ENCODE measurements at regions not wholly inside any gene's neighbourhood (a gene's known extent, or its start where the extent isn't known, plus 50 kb on each side); places are given as distances from the start of the nearest gene placed in this dataset.

DNA sequence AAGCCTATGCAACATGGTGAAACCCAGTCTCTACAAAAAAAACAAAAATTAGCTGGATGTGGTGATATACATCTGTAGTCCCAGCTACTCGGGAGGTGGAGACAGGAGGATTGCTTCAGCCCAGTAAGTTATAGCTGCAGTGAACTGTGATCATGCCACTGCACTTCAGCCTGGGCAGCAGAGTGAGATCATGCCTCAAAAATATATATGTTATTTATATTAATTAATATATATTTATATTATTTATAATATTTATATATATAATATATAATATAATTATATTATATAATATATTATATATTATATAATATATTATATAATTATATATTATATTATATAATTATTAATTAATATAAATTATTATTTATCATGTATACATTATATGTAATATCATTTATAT is 1158.4 kb upstream of the AUTS2 start:
- Mint-ChIP-seq H3K27ac (ENCODE audit: unreplicated experiment) (no peak overlapping the region), H3K4me3 (ENCODE audit: unreplicated experiment) (no peak overlapping the region), H3K27me3 (ENCODE audit: unreplicated experiment) (peaks cover 6% of the 10 kb centered on the region), H3K9me3 (ENCODE audit: unreplicated experiment) (peaks cover 3% of the 10 kb centered on the region), H3K36me3 (ENCODE audit: unreplicated experiment) (no peaks in the 10 kb centered on the region), H3K4me1 (ENCODE audit: low read depth, unreplicated experiment) (peaks cover 2% of the 10 kb centered on the region)
- no peak for DNase-seq
- TF ChIP-seq, protein P1, sequence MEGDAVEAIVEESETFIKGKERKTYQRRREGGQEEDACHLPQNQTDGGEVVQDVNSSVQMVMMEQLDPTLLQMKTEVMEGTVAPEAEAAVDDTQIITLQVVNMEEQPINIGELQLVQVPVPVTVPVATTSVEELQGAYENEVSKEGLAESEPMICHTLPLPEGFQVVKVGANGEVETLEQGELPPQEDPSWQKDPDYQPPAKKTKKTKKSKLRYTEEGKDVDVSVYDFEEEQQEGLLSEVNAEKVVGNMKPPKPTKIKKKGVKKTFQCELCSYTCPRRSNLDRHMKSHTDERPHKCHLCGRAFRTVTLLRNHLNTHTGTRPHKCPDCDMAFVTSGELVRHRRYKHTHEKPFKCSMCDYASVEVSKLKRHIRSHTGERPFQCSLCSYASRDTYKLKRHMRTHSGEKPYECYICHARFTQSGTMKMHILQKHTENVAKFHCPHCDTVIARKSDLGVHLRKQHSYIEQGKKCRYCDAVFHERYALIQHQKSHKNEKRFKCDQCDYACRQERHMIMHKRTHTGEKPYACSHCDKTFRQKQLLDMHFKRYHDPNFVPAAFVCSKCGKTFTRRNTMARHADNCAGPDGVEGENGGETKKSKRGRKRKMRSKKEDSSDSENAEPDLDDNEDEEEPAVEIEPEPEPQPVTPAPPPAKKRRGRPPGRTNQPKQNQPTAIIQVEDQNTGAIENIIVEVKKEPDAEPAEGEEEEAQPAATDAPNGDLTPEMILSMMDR (IDR thresholded peaks at IDR 0.05; ENCODE audit: partially characterized antibody, unreplicated experiment): no peak

DNA sequence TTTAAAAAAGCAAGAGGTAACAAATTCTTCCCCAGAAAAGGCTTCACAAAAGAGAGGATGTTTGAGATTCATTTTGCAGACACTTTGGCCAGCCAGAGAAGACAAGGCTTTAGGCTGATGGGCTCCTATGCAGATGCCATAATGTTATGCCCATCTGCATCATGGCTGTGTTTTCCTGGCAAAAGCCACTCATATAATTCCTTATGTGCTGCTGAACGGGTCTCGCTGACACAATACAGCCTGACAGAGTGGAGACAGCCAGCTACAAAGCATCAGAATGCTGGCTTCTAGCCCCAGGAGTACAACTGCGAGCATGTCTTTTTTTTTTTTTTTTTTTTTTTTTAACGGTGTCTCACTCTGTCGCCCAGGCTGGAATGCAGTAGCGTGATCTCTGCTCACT is 1157.4 kb upstream of the AUTS2 start:
- Mint-ChIP-seq H3K36me3 (ENCODE audit: unreplicated experiment) (no peaks in the 10 kb centered on the region), H3K27me3 (ENCODE audit: unreplicated experiment) (peaks cover 6% of the 10 kb centered on the region), H3K27ac (ENCODE audit: unreplicated experiment) (no peak overlapping the region), H3K4me3 (ENCODE audit: unreplicated experiment) (no peak overlapping the region), H3K4me1 (ENCODE audit: low read depth, unreplicated experiment) (peaks cover 2% of the 10 kb centered on the region), H3K9me3 (ENCODE audit: unreplicated experiment) (peaks cover 3% of the 10 kb centered on the region)
- TF ChIP-seq, protein P1 (IDR thresholded peaks at IDR 0.05; ENCODE audit: partially characterized antibody, unreplicated experiment): no peak
- DNase-seq: no peak

DNA sequence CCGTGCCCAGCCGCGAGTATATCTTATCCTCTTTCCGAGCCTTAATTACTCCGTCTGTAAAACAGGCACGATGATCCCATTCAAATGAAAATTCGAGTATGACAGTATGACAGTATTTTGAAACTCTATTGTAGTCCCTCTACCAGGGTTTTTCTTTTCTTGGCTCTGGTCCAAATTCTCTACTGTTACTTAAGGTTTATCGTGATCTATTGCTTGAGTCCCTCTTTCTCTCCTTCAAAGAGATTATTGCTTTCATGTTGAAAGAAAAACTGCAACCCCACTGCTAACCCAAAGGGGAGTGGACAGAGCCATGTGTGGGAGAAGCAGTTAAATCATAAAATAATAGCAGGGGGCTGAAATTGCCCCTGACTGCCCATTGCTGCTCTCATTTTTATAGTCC is 1156.6 kb upstream of the AUTS2 start:
- Mint-ChIP-seq H3K4me3 (ENCODE audit: unreplicated experiment) (no peak overlapping the region), H3K27ac (ENCODE audit: unreplicated experiment) (no peak overlapping the region), H3K36me3 (ENCODE audit: unreplicated experiment) (no peaks in the 10 kb centered on the region), H3K27me3 (ENCODE audit: unreplicated experiment) (peaks cover 4% of the 10 kb centered on the region), H3K4me1 (ENCODE audit: low read depth, unreplicated experiment) (peaks cover 2% of the 10 kb centered on the region), H3K9me3 (ENCODE audit: unreplicated experiment) (peaks cover 3% of the 10 kb centered on the region)
- TF ChIP-seq, protein P1 (IDR thresholded peaks at IDR 0.05; ENCODE audit: partially characterized antibody, unreplicated experiment): no peak
- DNase-seq: no peak

DNA sequence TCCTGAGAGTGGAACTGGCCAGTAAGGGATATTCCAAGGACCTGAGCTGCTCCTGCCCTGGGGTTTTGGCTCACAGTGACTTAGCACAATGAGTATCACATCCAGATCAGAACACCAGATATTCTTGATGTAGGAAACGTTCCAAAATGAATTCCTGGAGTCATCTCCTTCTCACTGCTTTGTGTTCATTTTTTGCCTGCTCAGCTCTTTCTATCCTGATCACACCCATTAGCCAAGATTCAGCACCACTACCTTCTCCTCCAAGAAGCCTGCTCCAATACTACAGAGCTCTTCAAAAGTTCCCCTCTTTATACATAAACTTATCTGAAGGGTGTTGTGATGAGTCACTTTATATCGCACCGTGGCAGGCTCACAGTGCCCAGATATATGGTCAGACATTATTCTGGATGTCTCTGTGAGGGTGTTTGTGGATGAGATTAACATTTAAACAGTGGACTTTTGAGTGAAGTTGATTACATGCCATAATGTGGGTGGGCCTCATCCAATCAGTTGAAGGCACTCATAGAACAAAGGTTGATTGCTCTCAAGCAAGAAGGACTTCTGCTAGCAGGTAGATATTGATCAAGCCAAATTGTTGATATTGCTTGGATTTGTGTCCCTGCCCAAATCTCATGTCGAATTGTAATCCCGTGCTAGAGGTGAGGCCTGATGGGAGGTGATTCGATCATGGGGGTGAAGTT is 1155.2 kb upstream of the AUTS2 start:
- TF ChIP-seq, protein P1 (IDR thresholded peaks at IDR 0.05; ENCODE audit: partially characterized antibody, unreplicated experiment): no peak
- Mint-ChIP-seq H3K4me1 (ENCODE audit: low read depth, unreplicated experiment) (peaks cover 2% of the 10 kb centered on the region), H3K27ac (ENCODE audit: unreplicated experiment) (no peak overlapping the region), H3K27me3 (ENCODE audit: unreplicated experiment) (peaks cover 3% of the 10 kb centered on the region), H3K4me3 (ENCODE audit: unreplicated experiment) (no peak overlapping the region), H3K36me3 (ENCODE audit: unreplicated experiment) (no peaks in the 10 kb centered on the region), H3K9me3 (ENCODE audit: unreplicated experiment) (no peaks in the 10 kb centered on the region)
- DNase-seq: no peak

DNA sequence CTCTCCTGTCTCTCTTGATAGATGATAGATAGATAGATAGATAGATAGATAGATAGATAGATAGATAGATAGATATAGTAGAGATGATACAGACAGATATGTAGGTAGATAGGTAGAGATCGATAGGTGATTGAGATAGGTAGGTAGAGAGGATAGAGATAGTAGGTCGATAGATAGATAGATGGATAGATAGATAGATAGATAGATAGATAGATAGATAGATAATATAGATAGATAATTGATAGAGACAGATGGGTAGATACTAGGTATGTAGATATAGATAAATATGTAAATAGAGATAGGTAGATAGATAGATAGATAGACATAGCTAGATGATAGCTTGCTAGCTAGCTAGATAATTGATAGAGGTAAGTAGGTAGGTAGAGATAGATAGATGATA is 1154.2 kb upstream of the AUTS2 start:
- Mint-ChIP-seq H3K4me3 (ENCODE audit: unreplicated experiment) (no peak overlapping the region), H3K4me1 (ENCODE audit: low read depth, unreplicated experiment) (peaks cover 2% of the 10 kb centered on the region), H3K27ac (ENCODE audit: unreplicated experiment) (no peak overlapping the region), H3K36me3 (ENCODE audit: unreplicated experiment) (no peaks in the 10 kb centered on the region), H3K27me3 (ENCODE audit: unreplicated experiment) (peaks cover 3% of the 10 kb centered on the region), H3K9me3 (ENCODE audit: unreplicated experiment) (peaks cover 2% of the 10 kb centered on the region)
- TF ChIP-seq, protein P1 (IDR thresholded peaks at IDR 0.05; ENCODE audit: partially characterized antibody, unreplicated experiment): no peak
- DNase-seq: no peak
